DMS79 (cell line): ENCODE measurements at regions not wholly inside any gene's neighbourhood (a gene's known extent, or its start where the extent isn't known, plus 50 kb on each side); places are given as distances from the start of the nearest gene placed in this dataset.

Source experiments
- DNase-seq: peaks from one replicate; lab custom pipeline; 2025; lab: John Stamatoyannopoulos, UW

DNA sequence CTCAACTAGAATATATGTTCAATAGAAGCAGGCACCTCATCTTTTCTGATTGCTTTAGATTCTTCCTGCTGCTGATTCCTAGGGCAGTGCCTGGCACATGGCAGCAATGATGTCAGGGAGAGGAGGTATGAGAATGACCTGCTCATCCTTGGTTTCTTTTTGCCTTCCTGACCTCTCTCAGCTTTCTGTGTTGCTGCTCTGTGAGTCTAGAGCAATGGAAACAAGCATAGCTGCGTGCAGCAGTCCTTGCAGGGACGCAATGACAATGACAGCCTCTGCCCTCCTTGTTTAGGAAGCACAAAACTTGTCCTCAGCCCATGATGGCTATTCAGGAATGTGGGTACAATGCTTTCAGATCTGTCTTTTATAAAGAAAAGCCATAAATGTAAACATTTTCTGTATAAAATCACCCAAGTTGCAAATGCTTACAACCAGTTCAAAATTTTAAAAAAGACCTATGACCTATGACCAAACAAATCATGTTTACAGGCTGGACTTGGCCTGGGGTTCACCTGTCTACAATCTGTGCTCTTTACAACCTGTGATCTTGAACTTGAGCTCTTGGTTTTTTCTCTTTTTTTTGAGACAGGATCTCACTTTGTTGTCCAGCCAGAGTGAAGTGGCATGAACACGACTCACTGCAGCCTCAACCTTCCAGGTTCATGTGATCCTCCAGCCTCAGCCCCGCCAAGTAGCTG, 549.4 kb upstream of the ATP2B1 start:
- DNase-seq = no peak

DNA sequence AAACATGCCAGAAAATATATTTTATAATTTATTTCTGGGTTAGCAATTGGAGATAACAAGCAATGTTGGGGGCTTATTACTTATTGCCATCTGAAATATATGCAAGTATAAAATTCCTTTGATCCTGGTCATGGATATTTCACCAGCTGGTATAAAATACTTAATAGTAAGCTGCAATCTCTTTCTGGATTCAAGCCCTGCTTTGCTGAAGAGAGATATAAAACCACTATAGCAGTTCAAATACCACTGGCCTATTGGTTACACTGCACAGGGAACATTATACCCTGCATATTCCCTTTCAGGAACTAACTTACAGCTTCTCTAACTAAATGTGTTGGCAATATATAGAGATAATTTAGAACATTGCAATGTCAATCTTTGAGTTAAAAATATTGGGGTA, 546.2 kb upstream of the ATP2B1 start:
- no peak for DNase-seq

DNA sequence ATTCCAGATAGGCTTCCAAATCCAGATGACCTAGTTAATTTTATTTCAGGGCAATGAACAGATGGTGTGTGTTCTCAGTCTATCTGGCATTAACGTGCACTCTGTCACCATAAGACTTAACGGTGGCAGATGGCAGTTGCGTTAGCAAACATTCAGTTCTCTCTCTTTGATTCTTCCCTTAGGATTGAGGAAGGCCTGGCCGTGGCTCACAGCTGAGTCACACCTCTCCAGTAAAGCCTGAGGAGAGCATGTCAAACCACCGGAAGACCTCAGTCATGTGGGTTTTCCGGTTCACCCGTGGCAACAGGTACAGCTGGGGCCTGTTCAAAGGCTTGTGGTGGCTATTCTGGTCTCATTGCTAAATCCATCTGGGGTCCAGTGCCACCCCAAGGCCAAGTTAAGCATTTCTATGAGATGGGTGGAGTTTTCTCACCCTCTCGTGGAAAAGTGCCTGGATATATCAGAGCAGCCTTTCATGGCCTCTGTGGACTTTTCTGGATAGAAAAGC, 545.1 kb upstream of the ATP2B1 start:
- DNase-seq = no peak

DNA sequence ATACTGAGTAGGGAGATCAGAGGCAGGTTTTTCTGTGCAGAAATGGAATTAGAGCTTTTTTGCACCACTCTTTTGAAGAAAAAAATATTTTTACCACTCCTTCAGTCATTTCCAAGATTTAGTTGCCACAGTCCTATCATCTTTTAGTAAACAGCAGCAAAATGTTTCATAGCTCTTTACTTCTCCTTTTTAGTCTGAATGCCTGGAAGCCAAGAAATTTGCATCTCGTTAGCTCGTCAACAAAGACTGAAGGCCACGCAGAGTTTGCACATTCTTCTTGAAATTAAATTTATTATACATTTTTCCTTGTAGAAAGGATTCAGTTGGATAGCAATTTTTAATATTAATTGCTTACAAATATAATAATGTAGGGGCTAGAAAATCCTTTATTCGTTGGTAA, 544.5 kb upstream of the ATP2B1 start:
- DNase-seq = no peak

DNA sequence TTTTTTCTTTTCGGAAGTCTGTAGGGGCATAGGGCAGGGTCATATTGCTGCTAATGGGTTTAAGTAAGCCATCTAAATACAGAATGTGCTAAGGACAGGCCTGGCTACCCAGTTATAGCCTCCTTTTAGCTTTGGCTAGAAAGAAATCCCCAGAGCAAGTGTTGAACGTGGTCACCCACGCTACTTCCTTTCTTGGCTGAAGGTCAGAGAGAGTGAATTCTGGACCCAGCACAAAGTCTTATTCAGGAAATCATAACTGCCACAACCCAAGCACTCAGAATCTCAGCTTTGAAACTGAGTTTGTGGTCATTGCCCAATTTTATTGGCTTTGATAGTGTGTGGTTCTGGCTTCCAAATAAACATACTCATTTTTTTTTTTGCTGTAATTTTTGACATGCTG, 542.1 kb upstream of the ATP2B1 start:
- DNase-seq = no peak

DNA sequence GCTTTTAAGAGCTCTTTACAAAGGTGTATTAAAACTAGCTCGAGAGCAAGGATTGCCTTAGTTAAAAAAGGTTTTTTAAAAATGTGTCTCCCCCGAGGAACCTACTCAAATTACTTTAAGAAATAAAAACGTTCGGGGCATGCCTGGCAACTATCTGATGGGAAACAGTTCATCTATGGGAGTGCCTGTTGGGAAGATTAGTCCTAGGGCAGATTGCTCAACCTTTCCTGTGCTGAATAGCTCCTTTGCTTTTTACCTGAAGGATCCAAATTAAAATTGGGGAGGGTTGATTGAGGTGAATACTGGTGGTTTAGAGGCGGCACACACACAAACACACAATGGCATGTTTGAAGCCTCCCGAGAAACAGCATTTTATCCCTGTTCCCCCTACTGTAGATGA, 541.4 kb upstream of the ATP2B1 start:
- no peak for DNase-seq

DNA sequence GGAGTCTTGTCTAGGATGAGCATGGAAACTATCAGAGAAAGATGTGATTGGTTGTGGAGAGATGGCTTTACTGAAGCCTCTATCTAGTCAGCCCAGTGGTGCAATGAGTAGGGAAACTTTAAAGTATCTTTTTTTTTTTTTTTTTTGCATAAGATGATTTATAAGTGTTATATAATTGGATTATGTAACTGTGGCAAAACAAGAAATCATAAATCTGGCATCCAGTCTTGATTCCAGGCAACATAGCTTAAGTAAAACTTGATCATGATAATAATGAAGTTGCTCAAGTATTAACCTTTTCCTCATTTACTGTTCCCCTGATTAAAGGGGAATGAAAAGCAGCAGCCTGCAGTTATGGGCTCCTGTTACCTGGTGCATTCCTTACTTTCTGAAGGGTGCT, 538.0 kb upstream of the ATP2B1 start:
- no peak for DNase-seq

DNA sequence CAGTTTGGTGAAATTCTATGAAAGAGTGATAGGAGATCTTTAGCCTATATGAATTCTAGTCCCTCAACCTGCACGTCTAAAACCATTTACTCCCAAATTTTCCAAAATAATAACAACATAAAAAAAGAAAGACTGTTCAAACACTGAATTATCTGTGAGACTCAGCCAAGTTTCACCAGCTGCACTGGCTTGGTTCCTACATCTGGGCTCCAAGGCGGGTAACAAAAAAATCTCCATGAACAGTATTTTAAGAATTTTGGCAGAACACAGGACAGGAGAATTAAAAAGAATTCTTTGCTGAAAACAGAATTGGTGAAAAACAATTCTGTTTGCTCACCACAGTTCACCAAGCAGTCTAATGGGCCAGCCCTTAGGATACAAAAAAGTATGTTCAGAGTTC, 536.8 kb upstream of the ATP2B1 start:
- DNase-seq = no peak

DNA sequence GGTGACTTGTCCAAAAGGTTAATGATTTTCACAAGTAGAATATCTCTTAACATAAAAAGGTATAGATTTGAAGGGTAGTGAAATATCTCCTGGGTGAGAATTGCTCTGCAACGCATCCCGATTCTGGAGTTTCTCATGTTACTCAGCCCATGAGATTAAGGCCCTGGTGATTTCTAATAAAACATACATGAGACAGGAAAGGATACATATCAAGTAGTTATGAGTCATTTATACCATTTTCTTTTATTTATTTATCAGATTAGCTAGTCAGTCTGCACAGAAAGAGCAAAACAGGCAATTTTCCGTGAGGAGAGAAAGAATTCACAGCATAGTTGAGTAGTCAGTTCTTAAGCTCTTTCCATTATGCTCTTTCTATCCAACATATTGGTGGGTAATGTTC, 535.6 kb upstream of the ATP2B1 start:
- no peak for DNase-seq

DNA sequence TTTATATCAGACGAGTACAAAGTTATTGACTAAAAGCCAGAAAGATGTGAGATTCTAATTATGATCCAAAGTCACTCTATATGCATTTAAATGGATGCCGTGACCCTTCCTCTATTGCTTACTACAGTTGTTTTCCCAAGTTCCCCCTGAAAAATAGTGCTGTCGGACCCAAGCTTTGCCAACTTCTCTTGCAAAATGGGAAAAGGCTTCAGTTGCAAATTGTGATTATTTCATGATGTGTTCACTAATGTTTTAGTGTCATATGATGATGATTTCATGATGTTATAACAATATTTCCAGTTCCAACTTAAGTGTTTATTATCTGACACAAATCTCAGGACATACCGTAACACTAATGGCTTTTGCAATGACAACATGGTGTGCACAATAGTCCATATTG, 534.6 kb upstream of the ATP2B1 start:
- no peak for DNase-seq

DNA sequence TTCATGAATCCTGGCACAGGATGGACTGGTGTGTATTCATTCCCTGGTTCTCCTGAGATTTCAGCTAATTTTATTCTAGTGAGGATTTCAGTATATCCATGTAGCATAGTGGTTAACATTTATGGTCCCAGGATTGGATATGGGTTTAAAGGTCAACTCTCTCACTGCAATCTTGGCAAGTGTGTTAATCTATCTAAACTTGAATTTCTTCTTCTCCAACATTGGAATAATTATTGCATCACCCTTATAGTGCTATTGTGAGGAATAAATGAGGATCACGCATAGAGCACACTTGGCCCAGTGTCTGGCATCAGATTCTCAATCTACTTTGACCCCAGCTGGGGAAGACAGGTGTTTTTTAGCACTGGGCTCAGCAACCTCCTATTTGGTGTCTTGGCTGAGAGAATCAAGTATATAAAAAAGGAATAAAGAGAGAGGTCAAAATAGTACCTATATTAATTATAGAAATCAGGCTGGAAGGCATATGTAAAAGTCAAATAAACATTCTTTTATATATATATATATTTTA, 531.2 kb upstream of the ATP2B1 start:
- DNase-seq = no peak

DNA sequence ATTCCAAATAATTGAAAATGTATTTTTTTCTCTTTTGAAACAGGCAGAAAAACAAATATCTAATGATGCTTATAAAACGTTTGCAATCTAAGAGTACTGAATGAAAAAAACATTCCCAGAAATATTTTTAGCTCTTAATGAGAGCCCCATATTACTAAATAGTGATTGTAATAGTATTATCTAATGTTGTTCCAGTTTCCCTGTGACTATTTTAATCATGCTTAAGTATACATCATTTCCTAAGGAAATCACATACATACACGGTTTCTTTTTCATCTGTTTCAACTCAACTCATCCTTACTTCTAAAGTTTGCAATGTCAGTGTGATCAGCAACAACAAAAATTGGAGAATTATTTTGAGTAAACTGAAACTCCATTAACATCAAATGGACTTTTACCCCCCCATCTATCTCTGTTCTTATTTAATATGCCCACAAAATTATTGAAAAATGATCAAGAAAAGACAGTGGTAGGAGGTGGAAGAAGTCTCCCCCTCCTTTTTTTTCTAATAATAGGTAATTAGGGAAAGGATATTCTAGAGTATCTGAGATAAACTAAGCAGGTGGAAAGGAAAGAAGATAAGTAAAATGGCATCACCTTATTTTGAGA, 530.1 kb upstream of the ATP2B1 start:
- no peak for DNase-seq

DNA sequence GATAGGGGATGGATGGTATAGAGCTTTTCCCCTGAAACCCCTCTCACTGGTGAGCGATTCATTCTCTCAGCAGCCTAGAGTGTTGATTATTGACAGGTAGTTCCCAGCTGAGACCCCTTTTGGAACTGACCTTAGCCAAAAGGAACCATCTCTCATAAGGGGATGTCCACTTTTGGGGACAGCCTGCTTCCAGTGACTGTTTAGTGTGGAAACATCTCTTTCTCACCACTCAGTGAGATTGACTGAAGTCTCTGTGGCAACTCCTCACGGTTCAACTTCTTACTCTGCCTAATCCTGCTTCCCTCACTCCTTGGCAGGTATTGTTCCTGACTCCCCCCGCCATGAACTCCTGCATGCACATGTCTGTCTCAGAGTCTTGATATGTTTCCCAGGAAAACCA, 529.2 kb upstream of the ATP2B1 start:
- no peak for DNase-seq

DNA sequence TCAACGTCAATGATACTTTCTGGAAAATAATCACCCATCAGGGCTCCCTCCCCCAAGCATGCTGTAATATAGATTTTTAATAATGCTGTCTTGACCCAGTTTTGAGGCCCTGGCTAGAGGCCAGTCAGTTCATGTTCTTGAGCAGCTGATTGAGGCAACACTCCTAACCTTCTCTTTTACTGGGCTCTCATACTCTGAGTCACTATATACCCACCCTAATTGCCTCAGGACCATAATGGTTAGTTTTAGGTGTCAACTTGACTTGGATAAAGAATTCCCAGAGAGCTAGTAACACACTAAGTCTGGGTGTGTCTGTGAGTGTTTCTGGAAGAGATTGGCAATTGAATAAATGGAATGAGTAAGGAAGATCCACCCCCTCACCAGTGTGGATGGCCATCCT, 527.0 kb upstream of the ATP2B1 start:
- no peak for DNase-seq

DNA sequence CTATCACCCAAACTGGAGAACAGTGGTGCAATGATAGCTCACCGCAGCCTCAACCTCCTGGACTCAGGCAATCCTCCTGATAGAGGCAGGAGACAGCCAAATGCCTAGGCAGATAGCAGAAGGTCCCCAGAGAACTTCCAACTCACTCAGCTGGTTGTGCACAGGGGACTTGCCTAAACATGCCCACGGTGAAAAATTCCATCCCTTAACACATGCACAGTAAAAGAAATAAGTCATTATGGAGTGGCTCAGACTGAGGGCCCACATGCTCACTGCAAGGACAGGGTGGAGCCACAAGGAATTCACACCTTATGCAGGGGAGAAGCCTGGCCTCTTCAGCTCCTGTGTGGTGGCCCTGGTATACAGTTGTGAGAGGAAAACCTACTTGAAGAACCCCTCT, 525.8 kb upstream of the ATP2B1 start:
- DNase-seq = no peak

DNA sequence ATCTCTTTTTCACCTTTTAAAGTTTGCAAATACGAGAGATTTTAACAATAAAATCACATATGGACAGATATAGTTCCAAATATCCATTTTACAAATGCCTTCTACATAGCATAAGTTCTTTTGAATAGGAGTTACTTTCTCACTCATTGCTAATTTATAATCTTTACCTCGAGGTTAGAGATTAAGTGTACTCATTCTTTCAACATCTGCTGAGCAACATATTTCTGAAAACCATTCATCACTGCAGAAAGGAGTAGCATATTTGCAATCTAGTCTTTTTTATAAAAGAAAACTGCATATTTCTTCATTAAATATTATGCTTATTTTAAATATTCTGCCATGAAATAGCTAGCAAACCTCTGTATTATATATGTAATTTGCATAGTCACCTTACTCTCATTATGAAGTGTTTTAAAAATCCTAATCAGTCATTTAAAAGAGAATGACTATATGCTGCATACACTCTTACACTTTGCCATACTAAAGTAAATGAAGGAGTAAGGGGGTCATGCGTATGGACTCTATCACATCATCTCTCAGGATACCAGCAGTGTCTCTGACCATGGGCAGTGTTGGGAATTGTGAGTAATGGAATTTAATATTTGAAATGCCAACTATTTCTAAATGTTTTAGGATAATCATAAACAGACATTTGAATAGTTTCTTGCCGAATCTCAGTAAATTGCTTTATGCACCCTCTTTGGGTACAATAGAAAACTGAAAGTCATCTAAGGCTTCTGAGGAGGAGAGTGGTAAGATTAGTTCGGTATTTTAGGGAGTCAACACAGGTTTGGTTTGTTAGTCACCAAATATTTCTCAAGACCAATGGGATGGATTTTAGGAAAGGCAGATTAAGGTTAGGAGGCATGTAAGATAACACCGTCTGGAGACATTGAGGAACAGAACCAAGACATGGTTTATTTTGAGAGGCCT, 524.8 kb upstream of the ATP2B1 start:
- no peak for DNase-seq

DNA sequence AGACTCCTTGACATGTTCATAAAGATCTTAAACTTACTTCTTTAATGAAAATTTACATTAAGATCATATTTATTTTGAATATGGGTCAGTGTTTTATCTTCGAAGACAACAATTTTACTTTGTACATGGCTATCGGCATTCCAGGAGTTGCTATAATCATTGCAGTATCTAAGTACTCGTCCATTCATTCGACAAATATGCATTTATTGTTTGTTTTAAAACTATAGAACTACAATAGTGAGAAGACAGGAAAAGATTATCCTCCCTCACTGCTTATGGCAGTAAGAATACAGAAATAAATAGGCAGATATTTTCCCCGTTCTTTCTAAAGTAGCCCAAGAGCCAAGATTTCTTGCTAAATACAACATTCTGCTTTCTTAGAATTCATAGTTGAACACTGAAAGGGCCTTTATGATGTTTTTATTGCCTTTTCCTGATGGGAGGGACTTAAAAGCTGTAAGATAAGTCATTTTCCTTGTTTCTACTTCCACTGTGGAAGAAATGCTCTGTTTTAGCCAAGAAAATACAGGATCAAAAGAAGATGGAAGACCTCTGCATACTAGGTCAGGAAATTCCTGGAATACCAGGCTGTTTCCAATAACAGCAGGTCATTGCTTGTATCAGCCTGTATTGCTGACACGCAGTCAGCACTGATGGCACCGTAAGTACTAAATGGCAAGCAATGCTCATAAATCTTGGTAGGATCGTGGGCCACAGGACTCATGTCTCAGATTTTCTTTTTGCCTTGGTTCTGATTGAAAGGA, 521.0 kb upstream of the ATP2B1 start:
- no peak for DNase-seq

DNA sequence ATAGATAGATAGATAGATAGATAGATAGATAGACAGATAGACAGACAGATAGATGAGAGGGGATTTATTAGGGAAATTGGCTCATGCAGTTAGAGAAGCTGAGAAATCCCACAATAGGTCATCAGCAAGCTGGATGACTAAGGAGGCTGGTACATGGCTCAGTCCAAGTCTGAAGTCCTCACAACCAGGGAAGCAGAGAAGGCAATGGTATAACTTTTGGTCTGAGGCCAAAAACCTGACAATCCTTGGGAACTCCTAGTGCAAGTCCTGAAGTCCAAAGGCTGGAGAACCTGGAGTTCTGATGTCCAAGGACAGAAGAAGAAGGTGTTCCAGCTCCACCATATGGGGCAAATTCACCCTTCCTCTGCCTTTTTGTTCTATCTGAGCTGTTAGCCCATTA, 517.6 kb upstream of the ATP2B1 start:
- no peak for DNase-seq

DNA sequence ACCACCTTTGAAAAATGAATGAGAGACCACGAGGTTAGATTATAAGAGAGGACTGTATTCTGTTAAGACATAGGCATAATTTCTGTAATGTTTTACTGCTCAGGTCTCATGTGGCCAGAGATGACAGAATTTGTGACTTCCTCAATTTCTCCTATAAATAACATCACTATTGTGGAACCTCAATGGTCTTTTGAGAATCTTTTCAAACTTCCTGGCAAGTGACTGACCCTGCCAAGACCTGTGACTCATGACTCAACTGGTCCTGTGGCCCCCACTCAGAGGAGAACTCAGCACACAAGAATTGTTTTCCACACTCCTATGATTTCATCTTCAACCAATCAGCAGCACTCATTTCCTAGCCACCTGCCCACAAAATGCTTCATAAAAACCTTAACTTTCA, 508.2 kb upstream of the ATP2B1 start:
- DNase-seq = no peak

DNA sequence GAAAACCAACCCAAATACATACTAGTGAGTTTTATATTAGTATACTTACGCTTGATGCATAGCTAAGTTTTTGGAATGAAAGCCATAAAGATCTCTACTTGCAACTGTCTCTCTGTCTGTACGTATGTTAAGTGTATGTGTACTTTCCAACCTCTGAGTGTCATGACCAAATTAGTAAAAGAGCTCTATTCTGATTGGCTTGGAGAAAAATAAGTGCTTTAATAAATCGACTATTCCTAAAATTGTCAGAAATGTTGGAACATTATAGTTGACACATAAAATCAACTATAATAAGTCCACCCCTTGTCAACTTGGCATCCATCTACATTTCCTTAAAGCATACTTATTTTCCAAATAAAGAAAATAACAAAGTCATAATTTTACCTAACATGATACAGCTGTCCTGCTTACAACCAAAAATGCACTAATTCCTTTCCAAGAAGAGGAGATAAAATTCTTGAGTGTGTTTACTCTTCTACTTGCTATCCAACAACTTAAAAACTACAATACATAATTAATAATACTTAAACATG, 507.4 kb upstream of the ATP2B1 start:
- no peak for DNase-seq

DNA sequence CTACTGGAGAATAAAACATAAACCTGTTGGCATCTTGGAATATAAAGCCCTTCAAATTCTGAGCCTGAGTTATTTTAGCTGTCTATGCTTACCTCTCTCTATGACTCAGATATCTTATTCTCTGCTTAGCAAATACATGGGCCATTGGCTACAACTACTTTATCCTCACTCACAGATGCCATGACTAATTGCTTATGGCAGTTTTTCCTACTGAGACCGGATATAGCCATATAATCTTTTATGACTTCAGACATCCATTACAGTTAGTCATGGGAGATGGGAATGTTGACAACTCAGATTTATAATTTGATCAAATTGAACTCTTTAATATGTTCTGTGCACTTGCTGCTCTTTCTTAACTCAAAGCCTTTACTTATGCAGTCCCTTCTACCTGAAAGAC, 502.4 kb upstream of the ATP2B1 start:
- DNase-seq = no peak

DNA sequence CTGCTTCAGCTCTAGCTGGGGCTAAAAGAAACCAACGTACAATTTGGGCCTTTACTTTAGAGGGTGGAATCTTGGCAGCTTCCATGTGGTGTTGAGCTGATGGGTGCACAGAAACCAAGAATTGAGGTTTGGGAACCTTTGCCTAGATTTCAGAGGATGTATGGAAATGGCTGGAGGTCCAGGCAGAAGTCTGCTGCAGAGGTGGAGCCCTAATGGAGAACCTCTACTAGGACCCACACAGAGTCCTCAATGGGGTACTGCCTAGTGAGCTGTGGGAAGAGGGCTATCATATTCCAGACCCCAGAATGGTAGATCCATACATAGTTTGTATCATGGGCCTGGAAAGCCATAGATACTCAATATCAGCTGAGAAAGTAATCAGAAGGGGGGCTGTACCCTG, 500.4 kb upstream of the ATP2B1 start:
- DNase-seq = no peak
